HG02981 (cell line): ENCODE measurements at regions not wholly inside any gene's neighbourhood (a gene's known extent, or its start where the extent isn't known, plus 50 kb on each side); places are given as distances from the start of the nearest gene placed in this dataset.

Experiments used
- ATAC-seq: cut with Tn5 transposase; IDR thresholded peaks from one replicate; pipeline ENCODE4 v1.9.1; 2021; ENCODE audit warnings: mild to moderate bottlenecking, moderate library complexity; ENCODE audit not compliant: unreplicated experiment

GRCh38 chr4:142960867-142961644 is 115.0 kb upstream of the INPP4B start:
- ATAC-seq: no peak

DNA sequence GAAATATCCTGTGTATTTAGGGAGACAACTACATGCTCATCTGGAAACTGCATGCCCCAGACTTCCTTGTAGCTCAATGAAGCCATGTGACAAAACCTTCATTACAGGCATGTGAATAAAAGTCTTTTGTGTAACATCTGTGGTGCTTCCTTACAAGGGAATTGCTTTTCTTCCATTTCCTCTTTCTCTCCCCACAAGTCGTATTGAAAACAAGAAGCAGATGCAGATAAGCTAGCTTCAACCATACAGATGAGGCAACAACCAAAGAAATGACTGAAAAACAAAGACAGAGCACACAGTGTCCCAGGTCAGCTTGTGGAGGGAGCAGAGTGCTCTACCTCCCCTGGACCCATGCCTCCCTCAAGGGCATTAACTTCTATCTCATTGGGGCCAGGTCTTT is 115.8 kb upstream of the INPP4B start:
- no peak for ATAC-seq

DNA sequence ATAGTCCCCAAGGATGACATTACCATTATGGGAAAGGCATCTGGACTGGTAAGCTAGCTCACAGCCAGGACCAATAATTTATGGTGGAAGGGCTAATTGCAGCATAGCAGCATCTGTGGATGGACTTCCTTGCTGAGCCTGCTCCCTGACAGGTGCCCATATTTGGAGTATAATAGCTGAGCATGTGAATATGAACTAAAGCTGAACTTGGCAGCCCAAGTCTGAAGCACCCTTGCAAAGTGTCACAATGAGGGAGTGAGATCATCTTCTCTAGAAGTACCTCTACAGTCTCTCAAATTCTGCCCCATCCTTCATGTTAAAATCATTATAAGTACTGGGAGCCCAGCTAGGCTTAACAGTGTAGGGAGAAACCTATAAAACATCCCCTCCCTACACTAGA is 128.2 kb upstream of the INPP4B start:
- no peak for ATAC-seq

DNA sequence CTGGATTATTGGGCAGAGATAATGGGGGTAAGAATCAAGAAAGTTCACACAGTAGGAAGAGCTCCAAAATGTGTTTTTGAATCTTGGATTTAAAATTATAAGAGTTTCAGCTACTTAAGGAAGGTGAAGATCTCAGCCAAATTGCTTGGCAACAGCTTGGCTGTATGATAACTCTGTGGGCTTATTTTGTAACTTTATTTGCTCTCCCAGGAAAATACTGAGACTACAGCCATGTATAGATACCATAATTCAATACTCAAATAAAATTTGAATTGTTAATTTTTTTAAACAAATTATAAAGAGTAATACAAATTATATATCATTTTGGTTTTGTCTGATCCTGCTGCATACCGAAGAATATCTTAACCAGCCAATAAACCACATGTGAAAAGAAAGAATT is 129.5 kb upstream of the INPP4B start:
- no peak for ATAC-seq

GRCh38 chr4:142976482-142976881 is 130.4 kb upstream of the INPP4B start:
- no peak for ATAC-seq

- no peak for ATAC-seq
Measured at GRCh38 chr4:142977182-142977581, 131.1 kb upstream of the INPP4B start.

- ATAC-seq: no peak
Measured at GRCh38 chr4:142983065-142983464, 137.0 kb upstream of the INPP4B start.

- ATAC-seq: no peak
Measured at GRCh38 chr4:142983589-142983988, 137.5 kb upstream of the INPP4B start.

- no peak for ATAC-seq
Measured at GRCh38 chr4:142984871-142985585, 138.9 kb upstream of the INPP4B start.

GRCh38 chr4:143016171-143016570 is 168.5 kb upstream of the USP38 start:
- ATAC-seq: no peak

GRCh38 chr4:143017210-143017609 is 167.5 kb upstream of the USP38 start:
- no peak for ATAC-seq

GRCh38 chr4:143019351-143019750 is 165.4 kb upstream of the USP38 start:
- ATAC-seq: no peak

GRCh38 chr4:143021384-143021783 is 163.3 kb upstream of the USP38 start:
- peak; percentile 67 for ATAC-seq

DNA sequence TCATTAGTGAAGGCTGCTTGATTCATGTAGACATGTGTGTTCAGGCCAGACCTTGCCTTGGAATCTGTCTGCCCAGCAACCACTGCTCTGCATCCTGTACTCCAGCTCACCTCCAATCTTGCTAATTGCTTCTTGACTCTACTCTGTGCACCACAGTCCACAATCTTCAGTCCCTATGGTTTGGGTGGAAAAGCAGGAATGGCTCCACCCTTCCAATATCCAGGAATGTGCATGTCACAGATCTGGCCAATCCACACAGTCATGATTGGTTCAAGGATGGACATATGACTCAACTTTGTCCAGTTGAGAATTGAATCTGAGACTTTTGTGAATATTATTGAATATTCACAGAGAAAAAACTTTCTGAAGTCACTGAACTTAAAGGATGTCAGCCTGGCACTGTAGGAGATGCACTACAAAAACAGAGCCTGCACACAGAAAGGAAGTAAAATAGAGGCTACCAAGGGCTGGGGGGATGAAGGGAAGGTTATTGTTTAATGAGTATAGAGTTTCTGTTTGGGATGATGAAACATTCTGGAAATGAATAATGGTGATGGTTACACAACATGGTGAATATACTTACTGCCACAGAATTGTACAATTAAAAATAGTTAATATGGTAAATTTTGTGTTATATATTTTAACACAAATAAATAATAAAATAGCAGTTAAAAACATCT is 161.3 kb upstream of the USP38 start:
- peak; percentile 34 for ATAC-seq

- peak; percentile 53 for ATAC-seq
Measured at GRCh38 chr4:143025081-143025704, 159.5 kb upstream of the USP38 start.

DNA sequence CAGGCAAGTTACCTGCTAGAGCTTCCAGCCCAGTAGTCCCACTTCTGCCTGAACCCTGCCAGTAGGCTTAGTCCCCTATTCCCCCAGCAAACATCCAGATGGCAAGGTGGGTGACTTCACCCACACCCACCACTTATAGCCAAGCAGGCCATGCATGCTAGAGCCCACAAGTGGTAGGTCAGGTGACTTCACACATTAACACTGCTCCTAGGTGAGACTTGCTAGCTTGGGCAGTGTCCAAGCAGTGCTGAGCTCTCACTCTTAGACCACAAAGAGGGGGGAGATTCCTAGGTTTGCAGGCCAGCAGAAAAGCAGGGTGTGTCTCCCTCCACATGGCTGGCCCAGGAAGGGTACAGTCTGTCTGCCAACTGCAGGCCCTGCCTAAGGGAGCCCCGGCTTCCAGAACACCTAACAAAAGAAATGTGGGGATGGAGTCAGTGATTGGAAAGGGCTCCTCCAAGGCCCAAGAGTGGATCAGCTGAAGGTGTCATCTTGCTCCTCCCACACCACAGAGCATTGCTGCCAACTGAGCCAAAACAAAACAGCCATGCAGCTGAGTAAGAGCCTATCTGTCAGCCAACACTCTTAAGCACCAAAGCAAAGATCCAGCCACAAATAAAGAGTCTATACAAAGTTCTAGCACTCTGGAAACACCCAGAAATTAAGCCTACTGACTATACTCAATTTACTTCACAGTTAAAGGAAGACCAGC is 158.1 kb upstream of the USP38 start:
- no peak for ATAC-seq

GRCh38 chr4:143035661-143036060 is 149.1 kb upstream of the USP38 start:
- ATAC-seq: no peak

- no peak for ATAC-seq
Measured at GRCh38 chr4:143036443-143036842, 148.3 kb upstream of the USP38 start.

DNA sequence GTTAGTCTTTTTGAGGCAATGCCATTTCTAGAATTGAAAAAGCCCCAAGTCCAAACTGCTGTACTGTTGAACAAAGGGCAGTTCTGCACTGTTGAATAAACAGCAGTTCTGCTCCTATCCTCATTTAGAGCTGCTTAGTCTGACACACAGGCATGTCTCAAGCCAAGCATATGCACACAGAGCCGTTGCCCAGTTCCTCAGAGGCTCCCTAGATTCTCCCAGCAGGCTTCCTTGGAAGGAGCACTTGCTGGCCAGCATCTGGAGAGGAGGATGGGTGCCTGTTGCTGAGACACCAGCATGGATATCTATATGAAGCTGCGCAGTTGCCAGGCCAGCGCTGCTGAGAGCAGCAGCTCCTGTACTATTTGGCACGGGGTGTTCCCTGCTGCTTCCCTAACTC is 138.3 kb upstream of the USP38 start:
- no peak for ATAC-seq

GRCh38 chr4:143046906-143047305 is 137.8 kb upstream of the USP38 start:
- no peak for ATAC-seq

DNA sequence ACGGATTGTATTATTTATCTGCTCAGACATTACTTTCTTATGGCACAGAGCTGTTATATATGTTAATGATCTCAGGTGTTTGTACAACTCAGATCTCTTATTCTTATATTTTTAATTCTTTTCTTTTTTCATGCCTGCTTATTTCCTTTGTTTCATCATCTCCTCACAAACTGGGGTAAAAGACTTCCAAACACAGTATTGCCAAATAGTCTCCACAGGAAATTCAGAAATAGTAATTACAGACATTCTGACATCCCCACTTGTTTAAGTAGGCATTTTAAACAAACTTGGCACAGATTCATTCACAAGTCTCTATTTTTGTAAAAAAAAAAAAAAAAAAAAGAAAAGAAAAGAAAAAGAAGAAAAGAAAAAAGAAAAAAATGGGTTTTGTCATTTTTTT is 129.7 kb upstream of the USP38 start:
- no peak for ATAC-seq
